WI38 (cell line): ENCODE measurements at regions not wholly inside any gene's neighbourhood (a gene's known extent, or its start where the extent isn't known, plus 50 kb on each side); places are given as distances from the start of the nearest gene placed in this dataset.

Experiments
- H3K4me3 ChIP-seq: 2 replicates; pipeline ENCODE4 v1.5.1; 2011; ENCODE audit warnings: low read depth, mild to moderate bottlenecking, control low read depth, low read length
- CTCF ChIP-seq: IDR thresholded peaks from 2 replicates; pipeline ENCODE4 v1.5.1; 2012; ENCODE audit warnings: low read depth, mild to moderate bottlenecking, control low read depth, low read length

GRCh38 chr9:113817171-113817570 is 58.9 kb upstream of the ZNF618 start:
- no peak for TF ChIP-seq CTCF

GRCh38 chr9:113818391-113818790 is 57.7 kb upstream of the ZNF618 start:
- no peak for TF ChIP-seq CTCF
- H3K4me3 ChIP-seq: no peak overlapping the region

More at GRCh38 chr9:113817171-113817570, 58.9 kb upstream of the ZNF618 start:
- H3K4me3 ChIP-seq: no peak overlapping the region

- H3K4me3 ChIP-seq: no peak overlapping the region
- TF ChIP-seq CTCF: no peak
Observed at GRCh38 chr9:113822315-113822714, 53.8 kb upstream of the ZNF618 start.

GRCh38 chr9:113823421-113823820 is 52.7 kb upstream of the ZNF618 start:
- TF ChIP-seq CTCF: no peak
- no peak overlapping the region for H3K4me3 ChIP-seq
